NCI-H2029 (cell line): ENCODE measurements at regions not wholly inside any gene's neighbourhood (a gene's known extent, or its start where the extent isn't known, plus 50 kb on each side); places are given as distances from the start of the nearest gene placed in this dataset.
A peak's percentile ranks its signal among the peaks of the same experiment; 100 is the strongest.

ENCODE experiments used
- DNase-seq: peaks from one replicate; lab custom pipeline; 2025; lab: John Stamatoyannopoulos, UW

DNA sequence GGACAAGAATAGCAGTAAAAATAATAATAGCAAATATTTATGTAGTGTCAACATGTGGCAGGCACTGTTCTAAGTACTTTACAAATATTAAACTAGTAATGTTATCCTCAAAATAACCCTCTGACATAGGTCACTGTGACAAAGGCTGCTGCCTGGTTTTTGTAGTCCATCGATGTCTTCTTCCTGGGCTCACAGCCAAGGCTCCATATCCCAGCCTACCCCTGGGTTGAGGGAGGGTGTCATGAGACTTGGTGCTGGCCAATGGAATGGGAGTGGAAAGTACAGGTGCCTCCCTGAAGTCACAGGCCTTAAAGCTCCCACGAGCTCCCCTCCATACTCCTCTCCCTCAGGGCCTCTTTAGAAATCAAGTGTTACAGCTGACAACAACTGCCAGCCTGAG is 159.3 kb downstream of the CYRIA start:
- DNase-seq = peak; percentile 12

DNA sequence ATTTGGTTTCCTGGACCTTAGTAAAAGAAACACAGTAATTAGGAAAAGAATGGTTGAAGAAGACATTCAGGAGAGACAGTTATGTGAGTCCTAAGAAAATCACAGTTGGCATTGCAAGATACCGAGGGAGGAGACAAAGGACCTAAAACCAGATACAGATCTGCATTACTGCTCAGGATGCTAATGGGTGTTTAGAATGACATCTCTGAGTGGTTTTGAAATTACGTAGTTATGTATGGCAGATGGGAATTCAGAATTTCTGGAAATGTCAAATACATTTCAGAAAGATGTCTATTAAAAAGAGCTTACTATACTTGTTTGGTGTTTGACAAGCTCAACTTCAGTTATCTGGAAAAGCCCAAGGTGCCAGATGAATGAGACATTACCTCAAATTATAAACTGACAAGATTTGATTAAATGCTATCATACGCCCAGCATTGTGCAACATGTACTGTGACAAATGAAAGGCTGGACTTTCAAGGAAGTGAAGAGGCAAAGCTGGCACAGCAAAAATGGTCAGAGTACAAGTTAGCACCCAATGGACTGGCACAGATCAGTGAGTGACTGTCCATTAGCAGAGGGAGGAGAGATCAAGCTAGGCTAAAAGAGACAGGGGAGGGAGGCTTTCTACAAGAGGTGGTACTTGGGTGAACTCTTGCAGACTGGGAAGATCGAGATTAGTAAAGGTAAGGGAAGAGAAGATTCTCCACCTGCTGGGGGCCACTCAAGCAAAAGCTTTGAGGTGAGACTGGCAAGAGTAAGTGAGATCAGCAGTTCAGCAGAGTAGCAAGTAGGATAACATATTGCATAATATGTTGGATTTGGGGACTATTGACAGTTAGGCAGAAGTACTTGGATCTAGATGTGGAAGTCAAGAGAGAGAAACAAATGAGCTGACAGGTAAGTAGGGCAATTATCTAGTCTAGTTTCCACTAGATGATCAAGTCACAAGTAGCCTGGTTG is 168.9 kb downstream of the CYRIA start:
- no peak for DNase-seq

DNA sequence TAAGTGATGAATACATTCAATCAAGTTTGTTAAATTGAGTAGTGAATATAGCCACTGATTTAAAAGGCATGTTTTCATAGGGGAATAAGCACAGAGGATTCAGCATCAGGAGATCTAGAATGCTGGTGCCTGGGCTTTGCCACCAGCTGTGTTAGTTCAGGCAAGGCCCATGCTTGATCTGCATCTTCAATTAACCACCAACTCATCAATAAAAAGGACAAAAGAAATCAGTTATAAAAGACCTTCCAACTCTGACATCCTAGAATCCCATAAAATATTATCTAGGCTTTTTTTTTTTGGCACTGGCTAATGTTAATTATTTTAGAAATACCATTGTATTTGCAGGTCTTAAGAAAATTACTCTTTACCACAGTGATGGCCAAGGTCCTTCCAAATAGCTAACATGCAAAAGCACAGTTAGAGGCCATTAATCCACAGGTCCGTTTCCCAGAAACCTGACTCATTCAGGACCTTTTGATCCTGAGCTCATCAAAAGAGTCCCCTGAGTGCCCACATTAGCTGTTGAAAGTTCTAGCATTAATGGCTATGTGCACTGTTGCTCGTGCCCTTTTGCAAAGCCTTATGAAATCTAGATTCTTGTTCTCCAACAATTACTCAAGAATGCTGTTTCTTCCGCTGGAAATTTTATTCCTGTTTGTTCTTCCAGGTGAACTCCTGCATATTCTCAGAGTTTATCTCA is 170.0 kb downstream of the CYRIA start:
- no peak for DNase-seq

DNA sequence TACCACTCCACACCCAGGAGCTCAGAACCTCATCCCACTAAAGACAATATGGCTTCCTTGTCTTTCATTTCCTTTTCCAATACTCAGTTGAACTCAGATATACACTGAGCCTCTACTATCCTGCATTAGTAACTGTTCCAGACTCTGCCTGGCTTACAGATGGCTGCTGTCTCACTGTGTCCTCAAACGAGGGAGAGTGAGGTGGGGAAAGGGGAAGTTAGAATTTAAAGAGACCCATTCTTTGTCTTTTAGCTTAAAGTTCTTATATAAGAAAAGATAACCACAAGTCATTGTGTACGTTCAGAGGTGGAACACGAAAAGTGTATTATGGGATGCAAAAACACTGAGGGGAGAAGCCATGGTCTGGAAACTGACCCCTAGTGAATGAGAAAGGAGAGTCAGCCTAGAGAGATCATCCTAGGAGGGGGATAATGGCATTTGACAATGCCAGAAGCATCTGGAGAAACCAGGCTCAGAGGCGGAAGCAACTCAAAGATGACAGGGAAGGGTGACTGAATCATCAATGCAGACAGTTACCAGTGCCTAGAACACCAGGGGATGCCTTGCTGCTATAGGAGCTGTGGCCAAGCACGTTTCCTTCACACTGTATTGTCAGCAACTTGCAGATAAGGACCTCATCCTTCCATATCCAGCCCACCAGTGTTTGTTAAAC is 170.7 kb downstream of the CYRIA start:
- no peak for DNase-seq

DNA sequence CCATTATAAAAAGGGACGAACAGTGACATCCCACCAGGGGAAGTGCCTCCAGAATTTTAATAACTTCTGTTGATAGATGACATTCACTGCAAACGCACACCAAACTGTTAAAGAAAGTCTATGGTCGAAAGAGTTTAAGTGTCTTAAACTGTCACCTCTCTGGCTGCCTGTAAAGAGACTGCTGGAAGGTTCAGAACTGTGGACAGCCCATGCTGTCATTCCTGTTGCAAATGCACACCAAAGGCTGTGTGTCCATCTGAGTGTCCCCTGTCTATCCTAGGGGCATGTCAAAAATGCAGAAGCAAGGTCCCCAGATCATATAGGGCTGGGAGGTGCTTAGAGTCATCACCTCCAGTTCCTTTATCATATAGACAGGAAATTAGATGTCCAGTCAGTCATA is 171.8 kb downstream of the CYRIA start:
- DNase-seq = no peak

DNA sequence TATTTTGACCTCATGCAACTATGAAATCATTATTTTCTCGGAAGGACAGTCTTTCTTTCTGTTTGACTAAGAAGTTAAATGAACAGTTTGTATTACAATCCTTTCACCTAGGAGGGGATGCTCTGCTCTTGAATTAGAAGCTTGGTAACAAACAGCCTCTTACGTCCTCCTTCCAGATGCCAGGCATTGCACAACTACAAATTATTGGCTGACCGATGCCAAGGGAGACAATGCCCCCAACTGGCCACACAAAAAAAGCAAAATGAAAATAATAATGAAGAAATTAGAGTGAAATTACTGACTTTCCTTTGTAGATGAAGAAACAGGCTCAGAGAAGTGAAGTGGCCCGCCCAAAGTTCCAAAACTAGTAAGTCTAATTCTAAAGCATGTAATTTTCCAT is 177.9 kb downstream of the CYRIA start:
- DNase-seq = no peak

DNA sequence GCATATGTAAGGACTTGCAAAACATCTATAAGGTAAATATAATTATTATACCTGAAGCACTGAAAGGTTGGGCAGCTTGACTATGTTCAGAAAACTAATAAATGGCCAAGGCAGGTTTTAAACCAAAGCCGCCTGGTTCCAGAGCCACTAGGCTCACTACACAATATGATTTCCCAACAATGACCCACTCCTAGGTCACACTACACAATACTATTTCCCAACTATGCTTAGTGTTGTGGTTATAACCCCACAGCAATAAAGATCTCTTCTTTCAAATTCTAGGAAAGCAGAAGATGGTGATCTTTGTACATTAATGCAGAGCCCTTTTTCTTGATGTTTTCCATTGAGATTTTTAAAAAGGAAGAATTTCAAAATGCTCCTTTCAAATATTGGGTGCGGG is 180.4 kb downstream of the CYRIA start:
- DNase-seq = no peak

DNA sequence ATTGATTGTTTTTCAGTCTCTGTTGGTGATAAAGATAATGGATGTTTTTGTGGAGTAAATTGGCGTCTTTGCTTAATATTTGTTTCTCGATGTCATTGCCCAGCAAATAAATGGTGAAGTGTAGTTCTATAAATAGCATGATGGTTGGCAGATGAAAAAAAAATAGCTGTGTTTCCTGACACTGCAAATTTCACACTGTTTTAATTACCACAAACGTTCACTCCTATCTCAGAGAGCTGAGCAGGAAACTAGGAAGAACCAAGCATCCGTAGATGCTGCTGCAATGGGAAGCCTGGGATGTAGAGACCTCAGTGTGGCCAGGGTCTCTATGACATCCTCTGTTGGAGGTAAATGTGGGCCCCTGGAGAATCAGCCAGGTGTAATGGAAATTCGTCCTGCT is 183.2 kb downstream of the CYRIA start:
- DNase-seq = no peak

DNA sequence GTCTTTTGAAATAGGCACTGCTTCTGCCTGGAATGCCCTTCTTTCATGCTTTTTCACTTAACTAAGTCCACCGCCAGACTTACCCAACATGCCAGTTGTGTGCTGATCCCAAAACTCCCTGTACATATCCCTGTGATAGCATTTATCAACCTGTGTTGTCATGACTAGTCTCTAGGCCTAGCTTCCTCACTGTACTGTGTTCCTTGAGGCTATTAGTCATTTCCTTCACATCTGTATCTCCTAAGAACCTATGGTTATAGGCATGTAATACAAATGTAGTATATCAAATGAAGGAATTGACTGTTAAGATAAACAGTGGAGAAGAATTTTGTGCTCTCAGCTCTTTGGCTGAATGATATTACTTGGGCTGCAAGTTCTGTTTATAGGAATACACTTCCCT is 184.3 kb downstream of the CYRIA start:
- no peak for DNase-seq

DNA sequence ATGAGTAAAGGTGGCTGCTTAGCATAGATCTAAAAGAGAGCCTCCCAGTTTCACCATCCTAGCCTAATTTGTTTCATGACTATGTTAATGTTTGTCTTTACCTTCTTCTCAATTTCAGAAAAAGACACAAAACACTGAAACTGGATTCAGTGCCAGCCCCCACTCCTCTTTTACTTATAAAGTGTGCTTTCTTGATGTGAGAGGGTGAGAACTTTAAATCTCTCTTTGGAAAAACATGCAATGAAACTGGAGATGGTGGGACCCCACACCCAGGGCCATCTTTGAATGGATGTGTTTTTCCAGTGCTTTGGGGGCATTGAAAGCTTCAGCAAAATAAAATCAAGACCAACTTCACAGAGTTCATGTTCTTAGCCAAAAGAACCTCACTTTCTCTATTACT is 185.9 kb downstream of the CYRIA start:
- DNase-seq = no peak

DNA sequence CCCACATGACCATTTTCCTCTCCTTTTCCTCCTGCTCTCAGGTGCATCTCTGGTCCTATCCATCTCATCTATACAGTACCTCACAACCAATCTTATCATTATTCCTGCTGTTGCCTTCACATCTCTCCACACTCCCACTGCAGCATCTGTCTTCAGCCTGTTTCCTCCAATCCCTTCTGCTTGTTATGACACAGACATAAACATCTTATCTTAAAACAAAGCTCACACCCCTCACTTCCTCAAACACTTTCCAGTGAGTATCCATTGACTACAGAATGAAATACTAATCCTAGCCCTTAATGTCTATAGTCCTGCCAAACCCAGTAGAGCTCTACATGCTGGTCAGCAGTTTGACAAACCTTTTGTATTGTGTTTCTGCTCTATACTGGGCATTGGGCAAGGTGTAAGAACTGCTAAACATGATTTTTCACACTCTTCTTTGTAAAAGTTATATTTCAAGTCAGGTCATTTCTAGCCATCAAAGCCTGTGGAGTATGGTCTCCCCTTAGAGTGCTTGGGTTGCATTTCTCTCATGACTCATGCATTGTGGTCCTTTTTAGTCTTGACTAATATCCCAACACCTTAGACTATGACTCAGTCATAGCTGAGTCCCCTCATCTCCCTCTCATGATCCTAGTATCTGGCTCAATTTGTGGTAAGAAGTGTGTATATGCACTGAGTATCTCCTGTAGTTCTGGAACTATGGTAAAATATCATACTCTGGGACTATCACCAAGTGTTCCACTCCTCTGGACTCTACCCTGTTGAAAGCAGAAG is 187.0 kb downstream of the CYRIA start:
- no peak for DNase-seq

DNA sequence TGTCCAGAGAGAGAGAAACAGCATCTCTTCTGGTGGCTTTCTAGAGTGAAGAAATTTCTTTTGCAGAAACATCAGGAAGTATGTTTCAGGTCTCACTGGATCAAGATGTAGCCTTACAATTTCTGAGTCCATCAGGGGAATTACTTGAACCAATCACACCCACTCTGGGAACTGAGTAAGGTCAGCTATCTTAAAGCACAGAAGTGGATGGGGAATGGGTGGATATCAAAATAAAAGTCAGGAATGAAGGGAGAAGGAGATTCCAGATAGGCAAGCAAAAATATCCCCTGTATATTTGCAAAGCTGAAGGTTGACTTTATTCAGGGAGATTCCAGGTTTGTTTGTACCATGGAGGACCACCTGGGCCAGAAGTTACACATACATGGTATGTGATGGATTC is 188.0 kb downstream of the CYRIA start:
- no peak for DNase-seq

DNA sequence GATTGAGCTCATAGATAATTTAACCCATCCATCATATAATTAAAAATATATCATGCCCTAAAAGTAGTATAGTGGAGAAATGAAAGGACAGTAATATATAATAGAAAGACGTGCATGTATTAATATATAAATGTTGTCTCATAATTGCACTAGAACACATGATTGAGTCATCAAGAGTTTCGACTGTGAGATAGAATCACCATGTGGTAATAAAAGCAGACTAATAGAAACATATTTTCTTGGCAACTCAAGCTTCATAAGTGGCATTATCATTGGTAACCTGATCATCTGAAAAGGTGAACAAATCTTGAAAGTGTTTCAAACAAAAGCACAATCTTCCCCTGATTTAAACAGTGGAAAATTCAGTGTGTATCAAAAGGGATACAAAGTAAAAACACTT is 188.8 kb downstream of the CYRIA start:
- DNase-seq = no peak

DNA sequence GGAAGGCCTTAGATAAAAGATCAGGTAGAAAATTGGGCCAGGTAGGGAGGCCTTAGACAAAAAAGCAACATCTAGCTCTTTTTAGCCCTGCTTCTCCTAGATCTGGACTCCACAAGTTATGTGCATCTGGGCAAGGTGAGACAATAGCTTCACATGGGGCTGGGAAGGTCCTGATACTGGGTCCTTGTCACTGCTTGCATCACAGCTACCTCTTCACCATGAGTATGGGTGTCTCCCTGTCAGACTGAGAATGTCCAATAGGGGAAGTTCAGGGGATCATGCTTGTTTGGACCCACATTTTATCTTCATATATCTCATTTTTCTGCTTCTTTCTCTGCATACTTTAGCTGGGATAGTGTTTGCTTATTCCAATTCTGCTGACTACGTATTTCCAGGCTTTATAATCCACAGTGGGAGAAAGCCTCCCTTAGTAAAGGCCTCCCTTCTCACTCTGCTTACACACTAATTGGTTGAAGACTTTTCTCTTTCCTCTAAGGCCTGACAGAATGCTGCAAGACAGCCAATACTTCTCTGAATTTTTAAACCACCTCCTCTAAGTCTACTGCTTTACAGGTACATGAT is 189.6 kb downstream of the CYRIA start:
- DNase-seq = no peak

DNA sequence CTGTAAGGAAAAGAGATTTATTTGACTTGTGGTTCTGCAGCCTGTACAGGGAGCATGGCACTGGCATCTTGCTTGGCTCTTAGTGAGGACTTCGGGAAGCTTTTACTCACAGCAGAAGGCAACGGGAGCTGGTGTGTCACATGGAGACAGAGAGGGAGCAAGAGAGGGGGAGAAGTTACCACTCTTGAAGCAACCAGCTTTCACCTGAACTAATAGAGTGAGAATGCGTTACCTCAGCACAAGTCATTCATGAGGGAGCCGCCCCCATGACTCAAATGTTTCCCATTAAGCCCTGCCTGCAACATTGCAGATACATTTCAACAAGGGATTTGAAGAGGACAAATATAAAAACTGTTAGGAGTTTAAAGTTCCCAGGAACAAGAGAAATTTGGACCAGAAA is 190.0 kb downstream of the CYRIA start:
- no peak for DNase-seq

DNA sequence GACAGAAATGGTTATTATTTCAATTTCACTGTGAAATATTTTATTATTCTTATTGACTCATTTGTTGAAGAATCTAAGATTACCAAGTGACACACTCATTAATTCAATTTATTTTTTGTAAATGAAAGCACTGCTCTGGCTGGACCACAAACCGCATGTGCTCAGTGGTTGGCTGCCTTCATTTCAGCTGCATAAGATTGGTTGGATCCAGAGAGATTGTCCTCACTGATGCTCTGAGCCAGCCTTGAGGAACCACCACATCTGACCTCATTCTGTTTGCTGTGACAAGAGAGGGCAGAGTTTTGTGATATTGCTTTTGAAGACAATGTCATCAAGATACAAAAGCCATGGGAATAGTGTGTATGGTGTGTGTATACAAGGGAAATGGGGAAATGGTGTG is 192.1 kb downstream of the CYRIA start:
- no peak for DNase-seq

DNA sequence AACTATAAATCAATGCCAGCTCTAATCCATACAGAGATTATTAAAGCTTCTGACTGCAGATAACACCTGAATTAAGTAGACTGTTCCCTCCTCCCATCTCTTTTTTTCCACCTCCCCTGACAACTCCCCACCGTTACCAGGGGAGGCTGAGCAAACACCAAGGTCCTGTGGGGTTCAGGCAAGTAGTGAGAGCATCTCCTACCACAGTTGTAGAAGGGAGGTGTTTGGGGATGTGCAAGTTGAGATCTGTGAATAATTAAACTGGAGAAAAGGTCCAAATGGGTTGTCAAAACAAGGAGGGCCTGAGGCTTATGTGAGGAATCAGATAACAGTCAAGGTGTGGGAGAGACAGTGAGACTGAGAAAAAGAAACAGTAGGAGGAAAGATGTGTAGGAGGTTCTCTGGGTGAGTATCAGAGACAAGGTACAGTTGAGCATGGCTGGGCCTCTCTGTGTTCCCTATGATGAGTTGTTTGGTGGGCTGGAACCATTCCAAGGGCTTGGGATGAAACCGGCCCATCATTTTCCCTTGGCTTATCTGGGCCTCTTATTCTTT is 194.6 kb downstream of the CYRIA start:
- no peak for DNase-seq

DNA sequence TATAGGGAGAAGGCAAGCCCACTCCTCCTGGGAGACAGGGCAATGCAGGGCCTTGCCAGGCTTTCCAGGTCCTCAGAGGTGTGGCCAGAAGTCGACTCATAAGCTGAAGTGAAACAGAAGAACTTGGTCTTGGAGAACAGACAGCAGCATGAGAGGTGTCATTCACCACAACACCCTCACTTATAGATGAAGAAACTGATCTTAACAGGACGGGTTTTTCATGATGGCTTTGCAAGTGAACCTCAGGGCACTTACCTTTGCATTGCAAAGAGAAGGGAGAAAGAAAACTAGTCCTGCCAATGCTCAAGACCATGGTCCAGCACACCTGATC is 198.8 kb downstream of the CYRIA start:
- DNase-seq = no peak

DNA sequence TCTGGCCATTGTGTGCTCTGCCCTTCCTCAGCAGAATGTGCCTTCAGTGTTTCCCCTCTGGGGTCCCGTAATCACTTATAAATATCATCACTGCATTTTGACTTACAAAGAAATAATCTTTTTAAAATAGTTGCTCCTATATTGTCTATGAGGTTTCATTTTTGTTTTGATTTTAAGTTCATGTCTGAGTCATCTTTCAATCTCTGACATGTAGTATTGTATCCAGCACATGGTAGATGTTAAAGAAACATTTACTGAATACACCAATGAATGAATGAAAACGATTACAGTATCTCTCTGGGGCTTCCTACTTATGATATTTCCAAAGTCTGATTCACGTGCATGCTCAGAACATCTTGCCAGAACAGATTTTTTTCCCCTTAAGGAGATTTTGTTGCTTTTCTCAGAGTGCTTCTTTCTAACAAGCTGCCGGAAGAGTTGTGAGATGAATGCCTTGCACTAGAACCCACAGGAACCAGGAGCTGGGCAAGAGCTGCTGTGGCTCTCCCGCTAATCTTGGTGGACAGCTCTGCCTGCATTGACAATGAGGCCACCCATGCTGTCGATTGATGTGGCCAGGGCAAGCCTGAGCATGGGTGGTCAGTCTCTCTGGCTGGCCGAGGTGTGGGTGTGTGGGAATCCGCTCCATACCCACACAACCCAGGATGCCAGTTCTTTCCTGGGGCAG is 199.4 kb downstream of the CYRIA start:
- DNase-seq = no peak

DNA sequence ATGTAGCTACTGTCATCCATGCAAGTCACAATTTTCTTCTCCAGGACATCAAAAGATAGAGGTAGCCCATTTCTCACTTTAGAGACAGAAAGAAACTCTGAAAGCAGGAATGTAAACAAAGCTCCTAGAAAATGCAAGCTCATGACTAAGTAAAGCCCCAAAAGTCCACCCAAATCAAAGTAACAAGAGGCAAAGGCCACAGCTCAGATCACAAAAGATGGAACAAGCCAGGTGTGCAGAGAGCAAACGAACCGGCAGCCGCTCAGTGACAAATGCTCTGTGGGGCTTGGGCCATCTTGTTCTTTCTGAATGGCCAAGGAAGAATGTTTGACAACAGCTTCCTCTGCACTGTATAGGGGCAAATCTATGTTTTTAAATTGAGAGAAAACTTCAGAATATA is 201.0 kb downstream of the CYRIA start:
- no peak for DNase-seq

DNA sequence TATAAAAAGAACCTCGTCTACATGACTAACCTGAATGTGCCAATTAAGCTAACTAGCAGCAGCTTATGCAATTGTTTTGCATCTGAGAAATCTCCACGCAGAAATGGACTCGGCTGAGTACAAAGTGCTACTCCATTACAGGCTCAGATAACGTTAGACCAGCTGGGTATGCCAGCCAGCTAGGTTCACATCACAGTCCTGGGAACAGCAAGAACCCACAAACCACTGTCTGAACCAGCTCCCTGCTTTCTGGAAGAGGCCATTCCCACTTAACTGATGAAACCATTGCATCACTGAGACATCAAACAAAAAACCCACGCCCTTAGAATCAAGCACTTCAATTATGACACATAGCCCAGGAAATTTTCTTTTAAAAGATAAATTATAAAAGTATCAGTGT is 202.7 kb downstream of the CYRIA start:
- DNase-seq = no peak
